ENCODE measurements at regions not wholly inside any gene's neighbourhood (a gene's known extent, or its start where the extent isn't known, plus 50 kb on each side); places are given as distances from the start of the nearest gene placed in this dataset.
A peak's percentile ranks its signal among the peaks of the same experiment; 100 is the strongest.

- TF ChIP-seq, protein P1, sequence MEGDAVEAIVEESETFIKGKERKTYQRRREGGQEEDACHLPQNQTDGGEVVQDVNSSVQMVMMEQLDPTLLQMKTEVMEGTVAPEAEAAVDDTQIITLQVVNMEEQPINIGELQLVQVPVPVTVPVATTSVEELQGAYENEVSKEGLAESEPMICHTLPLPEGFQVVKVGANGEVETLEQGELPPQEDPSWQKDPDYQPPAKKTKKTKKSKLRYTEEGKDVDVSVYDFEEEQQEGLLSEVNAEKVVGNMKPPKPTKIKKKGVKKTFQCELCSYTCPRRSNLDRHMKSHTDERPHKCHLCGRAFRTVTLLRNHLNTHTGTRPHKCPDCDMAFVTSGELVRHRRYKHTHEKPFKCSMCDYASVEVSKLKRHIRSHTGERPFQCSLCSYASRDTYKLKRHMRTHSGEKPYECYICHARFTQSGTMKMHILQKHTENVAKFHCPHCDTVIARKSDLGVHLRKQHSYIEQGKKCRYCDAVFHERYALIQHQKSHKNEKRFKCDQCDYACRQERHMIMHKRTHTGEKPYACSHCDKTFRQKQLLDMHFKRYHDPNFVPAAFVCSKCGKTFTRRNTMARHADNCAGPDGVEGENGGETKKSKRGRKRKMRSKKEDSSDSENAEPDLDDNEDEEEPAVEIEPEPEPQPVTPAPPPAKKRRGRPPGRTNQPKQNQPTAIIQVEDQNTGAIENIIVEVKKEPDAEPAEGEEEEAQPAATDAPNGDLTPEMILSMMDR (conservative IDR thresholded peaks at IDR 0.05; ENCODE audit: low read depth, low read length), result no peak
- no peak overlapping the region for H3K4me3 ChIP-seq (ENCODE audit: low read depth, low read length)
- DNase-seq (ENCODE audit: low read depth), result no peak
Observed at GRCh38 chr4:135267148-135267865, 1065.7 kb upstream of the PABPC4L start.

- DNase-seq (ENCODE audit: low read depth), result peak; percentile 43
- no peak overlapping the region for H3K4me3 ChIP-seq (ENCODE audit: low read depth, low read length)
- TF ChIP-seq, protein P1 (conservative IDR thresholded peaks at IDR 0.05; ENCODE audit: low read depth, low read length), result no peak
Observed at GRCh38 chr4:135256111-135256510, 1054.5 kb upstream of the PABPC4L start.

DNA sequence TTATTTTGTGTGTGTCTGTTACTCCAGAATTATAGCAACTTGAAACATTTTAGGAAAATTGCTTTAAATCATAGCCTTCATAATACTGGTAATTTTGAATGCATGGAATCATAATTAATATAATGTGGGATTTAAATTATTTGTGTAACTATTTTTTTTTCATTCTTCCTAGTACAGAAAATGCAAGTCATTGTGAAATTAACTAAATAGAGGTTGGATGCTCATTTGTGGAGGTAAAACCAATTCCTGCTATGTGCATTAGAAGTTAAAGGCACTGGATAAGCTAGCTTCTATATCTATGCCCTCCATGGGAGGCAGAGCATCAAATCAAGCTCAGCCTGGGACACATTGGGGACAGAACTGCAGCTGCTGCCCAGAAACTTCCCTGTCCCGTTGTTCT lies 1048.5 kb upstream of the PABPC4L start:
- DNase-seq (ENCODE audit: low read depth), result no peak
- no peak overlapping the region for H3K4me3 ChIP-seq (ENCODE audit: low read depth, low read length)
- TF ChIP-seq, protein P1 (conservative IDR thresholded peaks at IDR 0.05; ENCODE audit: low read depth, low read length), result no peak

DNA sequence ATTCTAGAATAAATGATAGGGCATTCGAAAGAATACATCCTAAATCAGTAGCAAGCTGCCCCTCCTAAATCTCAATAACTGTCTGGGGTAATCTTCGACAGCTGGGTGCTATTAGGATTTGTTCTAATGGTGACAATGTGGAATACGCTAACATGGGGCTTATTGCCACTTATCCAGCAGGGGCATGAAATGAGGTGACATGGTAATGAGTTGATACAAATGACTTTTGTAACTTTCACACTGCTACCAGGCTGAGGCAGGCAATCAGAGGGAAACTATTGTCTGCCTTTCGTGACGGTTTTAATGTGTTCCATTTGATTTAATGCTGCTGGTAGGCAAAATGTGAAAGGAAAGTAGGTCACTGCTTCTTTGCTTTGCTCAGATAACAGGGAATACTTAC lies 1047.4 kb upstream of the PABPC4L start:
- no peak for DNase-seq (ENCODE audit: low read depth)
- H3K4me3 ChIP-seq (ENCODE audit: low read depth, low read length), result no peak overlapping the region
- TF ChIP-seq, protein P1 (conservative IDR thresholded peaks at IDR 0.05; ENCODE audit: low read depth, low read length), result no peak

- TF ChIP-seq, protein P1 (conservative IDR thresholded peaks at IDR 0.05; ENCODE audit: low read depth, low read length), result no peak
- DNase-seq (ENCODE audit: low read depth), result peak; percentile 32
Observed at GRCh38 chr4:135244696-135245095, 1043.1 kb upstream of the PABPC4L start.

DNA sequence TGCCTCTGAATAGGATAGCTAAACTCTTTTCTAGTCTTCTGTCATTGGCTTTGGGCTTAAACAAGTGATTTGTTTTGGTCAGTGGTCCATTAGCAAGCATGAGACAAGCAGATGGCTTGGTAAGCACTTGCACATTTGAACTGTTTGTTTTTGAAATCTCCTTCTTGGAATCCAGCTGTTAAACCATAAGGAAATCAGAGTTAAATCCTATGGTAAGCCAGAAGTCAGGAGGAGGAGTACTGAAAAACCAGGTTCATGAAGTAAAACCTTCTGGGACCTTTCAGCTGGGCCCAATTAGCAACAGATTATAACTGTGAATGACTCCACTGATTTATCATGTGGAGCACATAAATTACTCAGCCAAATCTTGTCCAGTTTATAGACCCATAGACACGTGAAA lies 1042.5 kb upstream of the PABPC4L start:
- TF ChIP-seq, protein P1 (conservative IDR thresholded peaks at IDR 0.05; ENCODE audit: low read depth, low read length), result no peak
- peak; percentile 11 for DNase-seq (ENCODE audit: low read depth)
- no peak overlapping the region for H3K4me3 ChIP-seq (ENCODE audit: low read depth, low read length)

More at GRCh38 chr4:135244696-135245095, 1043.1 kb upstream of the PABPC4L start:
- H3K4me3 ChIP-seq (ENCODE audit: low read depth, low read length), result no peak overlapping the region

- DNase-seq (ENCODE audit: low read depth), result peak; percentile 71
- TF ChIP-seq, protein P1 (conservative IDR thresholded peaks at IDR 0.05; ENCODE audit: low read depth, low read length), result no peak
- H3K4me3 ChIP-seq (ENCODE audit: low read depth, low read length), result no peak overlapping the region
Observed at GRCh38 chr4:135240796-135241195, 1039.2 kb upstream of the PABPC4L start.

All from choroid plexus epithelial cell (primary cell).